Erythroblast (primary cell): ENCODE measurements at regions not wholly inside any gene's neighbourhood (a gene's known extent, or its start where the extent isn't known, plus 50 kb on each side); places are given as distances from the start of the nearest gene placed in this dataset.

Experiments
- GATA1 ChIP-seq: IDR thresholded peaks from 2 replicates; pipeline ENCODE4 v1.6.1; 2011; ENCODE audit warnings: low read depth, mild to moderate bottlenecking, control low read depth, low read length, moderate library complexity
- POLR2A ChIP-seq: IDR thresholded peaks from 2 replicates; pipeline ENCODE4 v1.6.1; 2011; ENCODE audit warnings: mild to moderate bottlenecking, low read length

DNA sequence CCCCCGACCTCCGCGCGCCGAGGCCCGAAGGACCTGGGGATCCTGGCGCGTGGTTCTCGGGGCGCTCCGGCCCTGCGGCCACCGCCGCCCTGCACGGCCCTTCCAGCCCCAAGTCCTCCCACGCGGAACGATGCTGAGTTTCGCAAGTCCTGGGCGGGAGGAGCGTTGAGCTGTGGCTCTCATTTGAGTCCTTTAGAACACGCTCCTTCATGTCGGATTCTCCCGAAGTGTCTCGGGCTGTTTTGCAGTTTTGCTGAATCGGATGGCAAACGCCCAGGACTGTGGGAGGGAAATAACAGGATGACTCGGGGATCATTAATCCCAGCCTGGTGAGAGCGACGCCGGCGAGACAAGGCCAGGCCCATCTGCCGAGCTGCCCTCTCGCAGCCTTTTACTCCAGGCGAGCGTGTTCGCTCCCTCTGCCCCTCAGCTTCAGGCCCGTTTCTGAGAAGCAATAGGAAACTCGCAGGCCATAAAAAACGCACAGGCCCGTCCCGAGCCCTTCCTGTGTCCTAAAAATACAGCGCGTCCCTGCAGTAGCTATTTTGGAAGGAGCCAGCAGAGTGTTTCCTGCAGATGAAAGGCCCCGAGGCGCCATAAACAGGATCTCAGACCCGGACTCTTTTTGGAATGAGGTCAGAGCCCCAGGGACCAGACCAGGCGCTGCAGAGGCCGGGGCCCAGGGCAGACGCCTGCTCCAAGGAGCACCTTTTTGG is 153.5 kb downstream of the DLL1 start:
- TF ChIP-seq POLR2A: no peak
- TF ChIP-seq GATA1: no peak
